ENCODE measurements at regions not wholly inside any gene's neighbourhood (a gene's known extent, or its start where the extent isn't known, plus 50 kb on each side); places are given as distances from the start of the nearest gene placed in this dataset.

DNA sequence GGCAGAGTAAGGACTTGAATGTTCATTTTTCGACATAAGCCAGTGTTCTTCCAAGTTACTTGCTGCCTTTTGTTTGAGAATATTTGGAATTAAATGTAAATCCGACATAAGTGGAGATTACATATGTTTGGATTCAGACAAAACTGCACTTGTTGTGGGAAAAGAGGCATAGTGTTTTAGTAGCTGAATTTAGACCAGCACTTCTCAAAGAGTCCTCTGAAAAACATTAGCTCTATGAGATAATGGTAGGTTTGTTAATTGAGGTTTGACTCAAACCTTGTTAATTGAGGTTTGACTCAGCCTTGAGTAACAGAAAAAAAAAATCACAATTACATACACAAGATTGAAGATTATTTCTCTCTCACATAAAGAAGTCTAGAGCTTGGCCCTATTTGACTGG is 132.5 kb downstream of the NSUN3 start:
- Mint-ChIP-seq H3K4me1 (ENCODE audit: low read depth, unreplicated experiment) (no peaks in the 10 kb centered on the region), H3K4me3 (ENCODE audit: unreplicated experiment) (no peak overlapping the region), H3K36me3 (ENCODE audit: unreplicated experiment) (peaks cover 20% of the 10 kb centered on the region), H3K27me3 (ENCODE audit: unreplicated experiment) (peaks cover 4% of the 10 kb centered on the region), H3K9me3 (ENCODE audit: unreplicated experiment) (peaks cover 2% of the 10 kb centered on the region), H3K27ac (ENCODE audit: unreplicated experiment) (no peak overlapping the region)
- TF ChIP-seq, protein P1, sequence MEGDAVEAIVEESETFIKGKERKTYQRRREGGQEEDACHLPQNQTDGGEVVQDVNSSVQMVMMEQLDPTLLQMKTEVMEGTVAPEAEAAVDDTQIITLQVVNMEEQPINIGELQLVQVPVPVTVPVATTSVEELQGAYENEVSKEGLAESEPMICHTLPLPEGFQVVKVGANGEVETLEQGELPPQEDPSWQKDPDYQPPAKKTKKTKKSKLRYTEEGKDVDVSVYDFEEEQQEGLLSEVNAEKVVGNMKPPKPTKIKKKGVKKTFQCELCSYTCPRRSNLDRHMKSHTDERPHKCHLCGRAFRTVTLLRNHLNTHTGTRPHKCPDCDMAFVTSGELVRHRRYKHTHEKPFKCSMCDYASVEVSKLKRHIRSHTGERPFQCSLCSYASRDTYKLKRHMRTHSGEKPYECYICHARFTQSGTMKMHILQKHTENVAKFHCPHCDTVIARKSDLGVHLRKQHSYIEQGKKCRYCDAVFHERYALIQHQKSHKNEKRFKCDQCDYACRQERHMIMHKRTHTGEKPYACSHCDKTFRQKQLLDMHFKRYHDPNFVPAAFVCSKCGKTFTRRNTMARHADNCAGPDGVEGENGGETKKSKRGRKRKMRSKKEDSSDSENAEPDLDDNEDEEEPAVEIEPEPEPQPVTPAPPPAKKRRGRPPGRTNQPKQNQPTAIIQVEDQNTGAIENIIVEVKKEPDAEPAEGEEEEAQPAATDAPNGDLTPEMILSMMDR (IDR thresholded peaks at IDR 0.05; ENCODE audit: partially characterized antibody, unreplicated experiment), result no peak
- no peak for DNase-seq

DNA sequence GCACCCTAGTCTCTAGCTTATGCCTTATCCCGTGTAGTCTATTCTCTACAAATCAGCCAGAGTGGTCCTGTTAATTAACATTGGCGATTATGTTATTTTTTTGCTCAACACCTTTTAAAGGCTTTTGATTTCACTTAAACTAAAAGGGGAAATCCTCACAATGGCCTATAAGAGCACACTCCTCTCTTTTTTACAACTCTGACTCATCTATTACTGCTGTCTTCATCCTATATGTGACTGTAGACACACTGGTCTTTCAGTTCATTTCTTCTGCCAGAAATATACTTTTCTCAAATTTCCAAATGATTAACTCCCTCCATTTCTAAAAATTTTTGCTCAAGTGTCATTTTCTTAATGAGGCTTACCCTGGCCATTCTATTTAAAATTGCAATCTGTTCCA is 143.4 kb downstream of the NSUN3 start:
- no peak for DNase-seq
- TF ChIP-seq, protein P1 (IDR thresholded peaks at IDR 0.05; ENCODE audit: partially characterized antibody, unreplicated experiment), result no peak
- Mint-ChIP-seq H3K27ac (ENCODE audit: unreplicated experiment) (no peak overlapping the region), H3K4me1 (ENCODE audit: low read depth, unreplicated experiment) (peaks cover 34% of the 10 kb centered on the region), H3K27me3 (ENCODE audit: unreplicated experiment) (peaks cover 4% of the 10 kb centered on the region), H3K36me3 (ENCODE audit: unreplicated experiment) (peaks cover 5% of the 10 kb centered on the region), H3K4me3 (ENCODE audit: unreplicated experiment) (no peak overlapping the region), H3K9me3 (ENCODE audit: unreplicated experiment) (peaks cover 3% of the 10 kb centered on the region)

DNA sequence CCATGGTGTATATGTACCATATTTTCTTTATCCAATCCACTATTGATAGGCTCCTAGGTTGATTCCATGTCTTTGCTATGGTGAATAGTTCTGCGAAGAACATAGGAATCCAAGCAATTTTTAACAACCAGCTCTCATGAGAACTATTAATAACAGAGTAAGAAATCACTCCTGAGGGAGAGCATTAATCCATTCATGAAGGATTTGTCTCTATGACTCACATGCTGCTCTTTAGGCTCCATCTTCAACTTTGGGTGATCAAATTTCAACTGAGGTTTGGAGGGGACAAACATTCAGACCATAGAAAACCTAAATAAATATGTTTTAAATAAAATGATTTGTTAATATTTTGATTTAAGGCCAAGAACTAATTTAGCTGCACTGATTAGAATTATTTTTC is 147.4 kb downstream of the NSUN3 start:
- H3K36me3 Mint-ChIP-seq (ENCODE audit: unreplicated experiment), result peaks cover 21% of the 10 kb centered on the region
- H3K4me3 Mint-ChIP-seq (ENCODE audit: unreplicated experiment), result no peak overlapping the region
- DNase-seq, result no peak
- H3K4me1 Mint-ChIP-seq (ENCODE audit: low read depth, unreplicated experiment), result peaks cover 15% of the 10 kb centered on the region
- TF ChIP-seq, protein P1 (IDR thresholded peaks at IDR 0.05; ENCODE audit: partially characterized antibody, unreplicated experiment), result no peak
- peaks cover 5% of the 10 kb centered on the region for H3K9me3 Mint-ChIP-seq (ENCODE audit: unreplicated experiment)
- H3K27me3 Mint-ChIP-seq (ENCODE audit: unreplicated experiment), result peaks cover 4% of the 10 kb centered on the region
- no peak overlapping the region for H3K27ac Mint-ChIP-seq (ENCODE audit: unreplicated experiment)

DNA sequence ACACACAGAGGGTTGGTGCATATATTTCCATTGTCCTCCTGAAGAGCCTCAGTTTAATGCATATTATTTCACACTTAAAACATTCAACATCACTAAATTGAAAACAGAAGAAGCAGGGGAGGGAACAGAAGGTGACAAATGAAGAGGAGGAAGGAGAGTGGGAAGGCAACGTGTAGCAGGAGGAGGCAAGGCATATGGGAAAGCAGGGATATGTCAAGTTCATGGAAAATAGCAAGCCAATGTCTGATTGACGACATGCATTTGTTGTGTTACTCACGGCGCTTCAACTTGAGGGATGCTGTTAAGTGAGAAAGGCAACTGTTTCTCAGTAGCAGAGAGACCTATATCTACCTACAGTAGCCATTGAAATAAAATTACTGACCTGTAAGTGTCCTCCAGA is 154.5 kb downstream of the NSUN3 start:
- H3K27ac Mint-ChIP-seq (ENCODE audit: unreplicated experiment), result peak overlapping the region; percentile 11
- TF ChIP-seq, protein P1 (IDR thresholded peaks at IDR 0.05; ENCODE audit: partially characterized antibody, unreplicated experiment), result no peak
- H3K4me1 Mint-ChIP-seq (ENCODE audit: low read depth, unreplicated experiment), result peaks cover 21% of the 10 kb centered on the region
- peaks cover 2% of the 10 kb centered on the region for H3K9me3 Mint-ChIP-seq (ENCODE audit: unreplicated experiment)
- DNase-seq, result no peak
- H3K36me3 Mint-ChIP-seq (ENCODE audit: unreplicated experiment), result peaks cover 8% of the 10 kb centered on the region
- H3K4me3 Mint-ChIP-seq (ENCODE audit: unreplicated experiment), result no peak overlapping the region
- H3K27me3 Mint-ChIP-seq (ENCODE audit: unreplicated experiment), result no peaks in the 10 kb centered on the region

DNA sequence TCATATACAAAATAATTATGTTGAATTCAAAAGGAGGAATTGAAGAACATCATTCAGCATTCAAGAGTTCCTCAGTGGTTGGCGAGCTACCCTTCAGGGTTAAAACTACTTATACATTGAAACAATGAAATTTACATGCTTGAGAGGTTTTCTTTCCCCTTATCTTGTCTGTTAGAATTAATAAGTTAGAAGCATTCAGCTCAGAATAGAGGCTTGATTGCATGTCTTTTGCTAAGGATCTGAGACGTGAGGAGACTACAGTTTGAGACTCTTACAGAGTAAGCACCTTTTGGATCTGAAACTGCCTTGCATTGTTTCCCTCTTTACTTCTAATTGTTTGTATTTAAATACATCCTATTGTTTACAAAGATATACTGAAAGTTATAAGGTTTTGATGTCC is 157.6 kb downstream of the NSUN3 start:
- peaks cover 23% of the 10 kb centered on the region for H3K4me1 Mint-ChIP-seq (ENCODE audit: low read depth, unreplicated experiment)
- H3K27me3 Mint-ChIP-seq (ENCODE audit: unreplicated experiment), result peaks cover 2% of the 10 kb centered on the region
- no peak for DNase-seq
- no peak overlapping the region for H3K27ac Mint-ChIP-seq (ENCODE audit: unreplicated experiment)
- TF ChIP-seq, protein P1 (IDR thresholded peaks at IDR 0.05; ENCODE audit: partially characterized antibody, unreplicated experiment), result no peak
- no peak overlapping the region for H3K4me3 Mint-ChIP-seq (ENCODE audit: unreplicated experiment)
- H3K9me3 Mint-ChIP-seq (ENCODE audit: unreplicated experiment), result no peaks in the 10 kb centered on the region
- no peaks in the 10 kb centered on the region for H3K36me3 Mint-ChIP-seq (ENCODE audit: unreplicated experiment)

All from glutamatergic neuron (in vitro differentiated cells).